Hypothalamus (tissue), 51 donors: ENCODE measurements at regions not wholly inside any gene's neighbourhood (a gene's known extent, or its start where the extent isn't known, plus 50 kb on each side); places are given as distances from the start of the nearest gene placed in this dataset.

Source experiments
- DNase-seq, 51 donors: peaks; one replicate each; lab custom pipeline; 2025; lab: John Stamatoyannopoulos, UW

- peak in 14 of 51 donors; percentile 2 to 36 (median 21) for DNase-seq
Measured at GRCh38 chr2:64196963-64197362, 52.7 kb upstream of the PELI1 start.

GRCh38 chr2:64201151-64201550 is 56.9 kb upstream of the PELI1 start:
- no peak for DNase-seq

GRCh38 chr2:64202206-64202845 is 58.1 kb upstream of the PELI1 start:
- DNase-seq, result no peak

GRCh38 chr2:64203131-64203857 is 59.1 kb upstream of the PELI1 start:
- DNase-seq, result peak in 2 of 51 donors; percentile 6 to 37

- peak in 26 of 51 donors; percentile 4 to 75 (median 16) for DNase-seq
Measured at GRCh38 chr2:64203858-64204632, 59.8 kb upstream of the PELI1 start.

- no peak for DNase-seq
Measured at GRCh38 chr2:64204703-64205102, 60.5 kb upstream of the PELI1 start.

GRCh38 chr2:64205415-64205814 is 61.2 kb upstream of the PELI1 start:
- no peak for DNase-seq

- no peak for DNase-seq
Measured at GRCh38 chr2:64207573-64207972, 63.4 kb upstream of the PELI1 start.

GRCh38 chr2:64210816-64211215 is 66.6 kb upstream of the PELI1 start:
- no peak for DNase-seq

GRCh38 chr2:64211276-64211921 is 67.2 kb upstream of the PELI1 start:
- no peak for DNase-seq

GRCh38 chr2:64212346-64212745 is 68.1 kb upstream of the PELI1 start:
- DNase-seq, result no peak

GRCh38 chr2:64212801-64213321 is 68.6 kb upstream of the PELI1 start:
- DNase-seq, result no peak

GRCh38 chr2:64213532-64214275 is 69.5 kb upstream of the PELI1 start:
- DNase-seq, result peak in 1 of 51 donors; percentile 56

GRCh38 chr2:64214281-64215115 is 70.3 kb upstream of the PELI1 start:
- peak in 3 of 51 donors; percentile 4 to 66 (median 26) for DNase-seq

- no peak for DNase-seq
Measured at GRCh38 chr2:64217198-64217869, 73.1 kb upstream of the PELI1 start.

GRCh38 chr2:64218137-64218802 is 74.0 kb upstream of the PELI1 start:
- no peak for DNase-seq

- no peak for DNase-seq
Measured at GRCh38 chr2:64219149-64219548, 74.9 kb upstream of the PELI1 start.

GRCh38 chr2:64220265-64220664 is 76.0 kb upstream of the PELI1 start:
- DNase-seq, result no peak
